CD4-positive, CD25-positive, alpha-beta regulatory T cell (primary cell): ENCODE measurements at regions not wholly inside any gene's neighbourhood (a gene's known extent, or its start where the extent isn't known, plus 50 kb on each side); places are given as distances from the start of the nearest gene placed in this dataset.
"Not testable (repeated sequence)": the region's sequence is repeated elsewhere in the genome, so short reads cannot be mapped to it uniquely, and the experiment has no call there.

Experiments
- ATAC-seq, 2 donors: fragments of 150-1000 bp; cut with Tn5 transposase; one replicate each; pipeline ENCODE4 v1.10.0; 2021; ENCODE audit warnings: low read depth in 2 of 2, moderate number of reproducible peaks in 2 of 2, moderate library complexity in 1 of 2
- DNase-seq, 3 donors: peaks; one replicate each; pipeline versions ENCODE4 v3.0.0 to v3.0.0-alpha.2; 2012 to 2022; ENCODE audit warnings: mixed read lengths in 1 of 3
- H3K27ac ChIP-seq: one replicate; pipeline ENCODE4 v1.7.0; 2013; ENCODE audit warnings: mild to moderate bottlenecking, low read length; ENCODE audit not compliant: insufficient read depth, poor library complexity, severe bottlenecking
- H3K27me3 ChIP-seq: one replicate; pipeline ENCODE4 v1.7.0; 2013; ENCODE audit warnings: low read length; ENCODE audit not compliant: control insufficient read depth, insufficient read depth
- H3K36me3 ChIP-seq: one replicate; pipeline ENCODE4 v1.7.0; 2013; ENCODE audit warnings: mild to moderate bottlenecking, low read length, moderate library complexity; ENCODE audit not compliant: control insufficient read depth, insufficient read depth
- H3K4me1 ChIP-seq: 2 replicates; pipeline ENCODE4 v1.7.0; 2013; ENCODE audit warnings: mild to moderate bottlenecking, low read length; ENCODE audit not compliant: insufficient read depth, control insufficient read depth, poor library complexity, severe bottlenecking
- H3K4me3 ChIP-seq: one replicate; pipeline ENCODE4 v1.7.0; 2013; ENCODE audit warnings: low read depth, mild to moderate bottlenecking, low read length, moderate library complexity
- H3K9me3 ChIP-seq, 2 experiments: 1 replicate in 1 of 2; 2 replicates in 1 of 2; pipeline ENCODE4 v1.7.0; 2013; ENCODE audit warnings: low read length in 2 of 2, mild to moderate bottlenecking in 1 of 2, moderate library complexity in 1 of 2; ENCODE audit not compliant: control insufficient read depth in 2 of 2
- H3K27ac Mint-ChIP-seq, 3 donors: one replicate each; pipeline ENCODE4 v1.8.0; 2020 to 2022; ENCODE audit warnings: mild to moderate bottlenecking in 3 of 3, mixed read lengths in 3 of 3, moderate library complexity in 2 of 3
- H3K27me3 Mint-ChIP-seq: one replicate; pipeline ENCODE4 v1.8.0; 2022; ENCODE audit warnings: mild to moderate bottlenecking, mixed read lengths
- H3K36me3 Mint-ChIP-seq: one replicate; pipeline ENCODE4 v1.8.0; 2020; ENCODE audit warnings: mixed read lengths
- H3K4me1 Mint-ChIP-seq, 4 donors: one replicate each; pipeline ENCODE4 v1.8.0; 2020 to 2022; ENCODE audit warnings: mixed read lengths in 4 of 4, mild to moderate bottlenecking in 1 of 4
- H3K4me3 Mint-ChIP-seq, 4 donors: one replicate each; pipeline ENCODE4 v1.8.0; 2020 to 2022; ENCODE audit warnings: mild to moderate bottlenecking in 4 of 4, mixed read lengths in 4 of 4, moderate library complexity in 3 of 4
- H3K9me3 Mint-ChIP-seq, 7 donors: one replicate each; pipeline ENCODE4 v1.8.0; 2020 to 2022; ENCODE audit warnings: mixed read lengths in 7 of 7, mild to moderate bottlenecking in 3 of 7, moderate library complexity in 2 of 7

DNA sequence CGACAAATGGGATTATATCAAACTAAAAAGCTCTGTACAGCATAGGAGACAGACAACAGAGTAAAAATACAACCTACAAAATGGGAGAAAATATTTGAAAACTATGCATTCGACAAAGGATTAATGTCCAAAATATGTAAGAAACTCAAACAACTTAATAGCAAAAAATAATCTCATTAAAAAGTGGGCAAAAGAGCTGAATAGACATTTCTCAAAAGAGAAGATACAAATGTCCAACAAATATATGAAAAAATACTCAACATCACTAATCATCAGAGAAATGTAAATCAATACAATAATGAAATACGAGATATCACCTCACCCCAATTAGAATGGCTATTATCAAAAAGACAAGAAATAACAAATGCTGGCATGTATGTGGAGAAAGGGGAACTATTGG, 272.9 kb downstream of the KLHL13 start:
- H3K4me3 ChIP-seq, result no peak overlapping the region
- DNase-seq, result no peak
- H3K27me3 ChIP-seq, result no peaks in the 10 kb centered on the region
- H3K4me1 Mint-ChIP-seq, result no peaks in the 10 kb centered on the region
- no peak overlapping the region for H3K27ac Mint-ChIP-seq
- H3K9me3 Mint-ChIP-seq, result peaks cover 0 to 11% (median 0%) of the 10 kb centered on the region in 7 donors
- H3K4me1 ChIP-seq, result no peaks in the 10 kb centered on the region
- H3K4me3 Mint-ChIP-seq, result no peak overlapping the region
- no peaks in the 10 kb centered on the region for H3K27me3 Mint-ChIP-seq
- no peaks in the 10 kb centered on the region for H3K36me3 Mint-ChIP-seq
- H3K36me3 ChIP-seq, result no peaks in the 10 kb centered on the region
- H3K27ac ChIP-seq, result no peak overlapping the region
- no peak for ATAC-seq
- no peaks in the 10 kb centered on the region for H3K9me3 ChIP-seq

DNA sequence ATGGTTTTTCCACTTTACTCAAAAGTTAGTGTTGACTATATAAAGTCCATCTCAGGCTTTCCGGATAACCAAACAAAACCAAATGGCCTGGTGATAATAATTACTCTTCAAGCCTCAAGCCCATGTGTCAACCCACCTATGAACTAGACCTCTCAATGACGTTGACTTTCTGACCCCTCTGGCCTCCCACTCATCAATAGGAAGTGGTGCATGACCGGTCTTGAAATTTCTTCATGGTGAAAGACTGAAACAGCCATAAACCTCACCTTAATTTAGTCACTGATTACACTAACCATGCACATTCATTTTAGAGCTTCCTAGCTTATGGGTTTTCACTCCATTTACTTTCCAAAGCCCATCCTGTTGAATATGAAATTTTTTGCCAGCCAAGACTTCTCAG, 276.0 kb downstream of the KLHL13 start:
- Mint-ChIP-seq H3K4me1 (no peaks in the 10 kb centered on the region), H3K36me3 (no peaks in the 10 kb centered on the region), H3K4me3 (no peak overlapping the region), H3K27ac (no peak overlapping the region), H3K9me3 (peaks cover 0 to 11% (median 5%) of the 10 kb centered on the region in 7 donors), H3K27me3 (no peaks in the 10 kb centered on the region)
- Histone ChIP-seq H3K4me1 (no peaks in the 10 kb centered on the region), H3K36me3 (no peaks in the 10 kb centered on the region), H3K27ac (no peak overlapping the region), H3K9me3 (no peaks in the 10 kb centered on the region), H3K27me3 (no peaks in the 10 kb centered on the region), H3K4me3 (no peak overlapping the region)
- DNase-seq, result no peak
- ATAC-seq, result no peak

DNA sequence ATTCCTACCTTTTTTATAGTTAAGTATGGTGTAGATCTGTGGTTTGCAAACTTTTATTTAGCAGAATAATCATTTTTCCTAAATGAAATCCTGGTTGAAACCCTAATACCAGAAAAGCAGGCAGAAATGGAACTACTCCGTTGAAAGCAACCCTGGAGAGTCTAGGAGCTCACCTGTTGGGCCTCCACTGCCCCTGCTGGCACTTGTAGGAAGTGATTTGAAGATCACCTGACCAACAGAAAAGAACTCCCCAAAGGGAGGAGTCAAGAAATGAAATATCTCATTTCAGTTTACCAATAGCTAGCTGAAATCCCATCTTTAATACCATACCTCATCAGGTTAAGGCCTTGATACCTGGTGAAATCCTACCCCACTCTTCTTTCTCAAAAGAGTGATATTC, 277.1 kb downstream of the KLHL13 start:
- Mint-ChIP-seq H3K9me3 (peaks cover 0 to 8% (median 5%) of the 10 kb centered on the region in 7 donors), H3K4me3 (no peak overlapping the region), H3K4me1 (no peaks in the 10 kb centered on the region), H3K27me3 (no peaks in the 10 kb centered on the region), H3K27ac (no peak overlapping the region), H3K36me3 (no peaks in the 10 kb centered on the region)
- H3K4me3 ChIP-seq, result no peak overlapping the region
- H3K27me3 ChIP-seq, result no peaks in the 10 kb centered on the region
- H3K4me1 ChIP-seq, result no peaks in the 10 kb centered on the region
- no peaks in the 10 kb centered on the region for H3K36me3 ChIP-seq
- no peak overlapping the region for H3K27ac ChIP-seq
- H3K9me3 ChIP-seq, result no peaks in the 10 kb centered on the region
- ATAC-seq (no peak), DNase-seq (no peak)

DNA sequence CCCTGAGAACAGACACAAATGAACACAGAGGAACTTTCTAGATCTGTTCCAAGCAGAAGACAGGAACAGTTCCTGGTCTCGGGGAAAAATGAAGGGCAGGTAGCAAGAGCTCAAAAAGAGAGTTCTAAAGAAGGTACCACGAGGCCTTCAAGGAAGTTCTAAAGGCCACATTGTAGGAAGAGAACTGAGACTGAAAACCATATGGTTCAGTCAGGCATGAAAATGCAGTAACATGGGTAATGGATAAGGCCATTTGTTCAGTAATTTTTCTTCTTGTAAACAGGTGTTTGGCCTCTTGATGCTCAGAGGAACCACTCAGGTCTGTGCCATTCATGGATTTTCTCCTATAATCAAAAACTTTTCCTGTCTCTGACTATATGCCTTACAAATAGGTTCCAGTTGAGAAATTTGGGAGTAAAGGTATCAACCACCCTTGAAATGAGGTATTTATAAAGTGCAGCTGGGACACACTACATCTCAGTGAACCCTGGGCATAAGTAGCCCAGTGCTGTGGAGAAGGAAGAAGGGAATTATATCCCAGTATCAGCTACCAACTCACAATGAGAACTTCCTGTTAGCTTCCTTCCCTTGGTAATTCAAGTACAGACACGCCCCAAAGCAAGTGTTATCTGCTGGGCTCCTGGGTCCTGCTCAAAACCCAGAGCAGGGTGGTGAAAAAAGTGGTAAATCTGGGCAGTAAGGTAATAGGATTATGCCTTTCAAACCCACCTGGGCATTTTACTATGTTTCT, 277.9 kb downstream of the KLHL13 start:
- H3K36me3 ChIP-seq, result no peaks in the 10 kb centered on the region
- no peaks in the 10 kb centered on the region for H3K4me1 ChIP-seq
- H3K4me3 ChIP-seq, result no peak overlapping the region
- Mint-ChIP-seq H3K4me3 (no peak overlapping the region), H3K9me3 (peaks cover 0 to 11% (median 5%) of the 10 kb centered on the region in 7 donors), H3K36me3 (no peaks in the 10 kb centered on the region), H3K4me1 (no peaks in the 10 kb centered on the region), H3K27me3 (no peaks in the 10 kb centered on the region), H3K27ac (no peak overlapping the region)
- H3K9me3 ChIP-seq, result no peaks in the 10 kb centered on the region
- H3K27ac ChIP-seq, result no peak overlapping the region
- no peak for ATAC-seq
- H3K27me3 ChIP-seq, result no peaks in the 10 kb centered on the region
- DNase-seq, result no peak

GRCh38 chrX:117835034-117835433, 281.6 kb downstream of the KLHL13 start:
- H3K4me1 Mint-ChIP-seq, result no peaks in the 10 kb centered on the region

DNA sequence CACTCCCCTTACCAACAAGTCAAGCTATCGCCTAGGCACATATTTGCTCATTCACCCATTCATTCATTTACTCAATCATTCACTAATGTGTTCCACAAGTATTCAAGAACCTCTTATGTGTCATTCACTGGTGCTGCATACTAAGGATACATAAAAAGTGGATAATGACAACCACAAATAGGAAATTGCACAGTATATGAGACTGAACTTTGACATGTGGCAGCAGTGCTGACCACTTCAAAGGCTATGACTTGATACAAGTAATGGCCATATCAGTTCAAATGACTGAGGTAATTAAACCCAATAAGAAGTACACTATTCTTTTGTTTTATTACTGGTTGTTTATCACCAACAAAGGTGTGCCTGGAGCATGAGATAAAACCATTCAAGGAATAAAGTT, 282.5 kb downstream of the KLHL13 start:
- Mint-ChIP-seq H3K27ac (no peak overlapping the region), H3K9me3 (peaks cover 0 to 6% (median 3%) of the 10 kb centered on the region in 7 donors), H3K4me1 (no peaks in the 10 kb centered on the region), H3K27me3 (no peaks in the 10 kb centered on the region), H3K4me3 (peak overlapping the region in 1 of 4 donors; percentile 87), H3K36me3 (no peaks in the 10 kb centered on the region)
- Histone ChIP-seq H3K9me3 (no peaks in the 10 kb centered on the region), H3K36me3 (no peaks in the 10 kb centered on the region), H3K27me3 (no peaks in the 10 kb centered on the region), H3K4me3 (no peak overlapping the region), H3K4me1 (no peaks in the 10 kb centered on the region), H3K27ac (no peak overlapping the region)
- no peak for DNase-seq
- no peak for ATAC-seq

More at GRCh38 chrX:117835034-117835433, 281.6 kb downstream of the KLHL13 start:
- Histone ChIP-seq H3K27ac (no peak overlapping the region), H3K4me1 (no peaks in the 10 kb centered on the region), H3K36me3 (no peaks in the 10 kb centered on the region), H3K27me3 (no peaks in the 10 kb centered on the region), H3K4me3 (no peak overlapping the region), H3K9me3 (no peaks in the 10 kb centered on the region)
- Mint-ChIP-seq H3K27me3 (no peaks in the 10 kb centered on the region), H3K9me3 (peaks cover 0 to 6% (median 3%) of the 10 kb centered on the region in 7 donors), H3K4me3 (no peak overlapping the region), H3K36me3 (no peaks in the 10 kb centered on the region), H3K27ac (no peak overlapping the region)
- no peak for ATAC-seq
- DNase-seq, result no peak

- not testable (repeated sequence) for H3K4me3 Mint-ChIP-seq, H3K9me3 ChIP-seq, H3K4me3 ChIP-seq, H3K4me1 Mint-ChIP-seq, H3K27me3 Mint-ChIP-seq, H3K36me3 ChIP-seq, H3K27ac ChIP-seq, DNase-seq, H3K4me1 ChIP-seq, ATAC-seq, H3K27me3 ChIP-seq, H3K27ac Mint-ChIP-seq, H3K36me3 Mint-ChIP-seq
- H3K9me3 Mint-ChIP-seq, result peaks cover 0 to 17% (median 4%) of the 10 kb centered on the region in 7 donors
Observed at GRCh38 chrX:117821472-117821871, 295.1 kb downstream of the KLHL13 start.

- Histone ChIP-seq H3K36me3 (no peaks in the 10 kb centered on the region), H3K9me3 (no peaks in the 10 kb centered on the region), H3K27ac (no peak overlapping the region), H3K27me3 (no peaks in the 10 kb centered on the region), H3K4me3 (no peak overlapping the region), H3K4me1 (no peaks in the 10 kb centered on the region)
- Mint-ChIP-seq H3K27me3 (no peaks in the 10 kb centered on the region), H3K36me3 (no peaks in the 10 kb centered on the region), H3K4me1 (no peaks in the 10 kb centered on the region), H3K9me3 (peaks cover 0 to 7% (median 3%) of the 10 kb centered on the region in 7 donors), H3K4me3 (no peak overlapping the region), H3K27ac (no peak overlapping the region)
- no peak for ATAC-seq
- DNase-seq, result no peak
Observed at GRCh38 chrX:117808426-117808825, 308.2 kb downstream of the KLHL13 start.
